ENCODE measurements at regions not wholly inside any gene's neighbourhood (a gene's known extent, or its start where the extent isn't known, plus 50 kb on each side); places are given as distances from the start of the nearest gene placed in this dataset.

DNA sequence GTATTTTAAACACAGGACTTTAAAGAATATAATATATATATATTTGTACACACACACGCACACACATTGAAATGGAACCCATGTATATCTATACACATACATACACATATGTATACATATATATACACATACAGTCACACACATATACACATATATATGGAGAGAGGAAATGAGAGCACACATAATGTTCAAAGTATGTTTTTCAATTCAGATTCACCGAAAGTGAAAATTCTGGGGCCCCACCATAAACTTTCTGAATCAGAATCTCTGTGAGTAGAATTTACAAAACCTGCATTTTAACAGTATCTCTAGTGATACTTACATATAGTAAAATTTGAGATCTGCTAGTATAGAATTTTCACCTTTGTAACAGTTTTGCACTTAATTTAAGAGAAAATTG is 60.4 kb upstream of the OBI1 start:
- TF ChIP-seq SUZ12 (IDR thresholded peaks at IDR 0.05; ENCODE audit: extremely low read depth, insufficient read depth, insufficient read length) (no peak), YY1 (IDR thresholded peaks at IDR 0.05; ENCODE audit: insufficient read depth, insufficient read length) (no peak), ZNF274 (IDR thresholded peaks at IDR 0.05; ENCODE audit: low read depth, low read length) (no peak)
- no peak for DNase-seq (ENCODE audit: low read depth, low spot score)
- no peaks in the 10 kb centered on the region for H3K36me3 ChIP-seq (ENCODE audit: insufficient read depth, insufficient read length, low read length)
- H3K27me3 ChIP-seq (ENCODE audit: insufficient read depth, insufficient read length), result no peaks in the 10 kb centered on the region
- H3K4me3 ChIP-seq (ENCODE audit: insufficient read length, low read depth), result no peak overlapping the region
- H3K9me3 ChIP-seq (ENCODE audit: insufficient read depth, low read length), result no peaks in the 10 kb centered on the region
- no peak overlapping the region for H3K9ac ChIP-seq (ENCODE audit: insufficient read length, low read depth)
- H3K4me1 ChIP-seq (ENCODE audit: insufficient read depth, insufficient read length), result no peaks in the 10 kb centered on the region

DNA sequence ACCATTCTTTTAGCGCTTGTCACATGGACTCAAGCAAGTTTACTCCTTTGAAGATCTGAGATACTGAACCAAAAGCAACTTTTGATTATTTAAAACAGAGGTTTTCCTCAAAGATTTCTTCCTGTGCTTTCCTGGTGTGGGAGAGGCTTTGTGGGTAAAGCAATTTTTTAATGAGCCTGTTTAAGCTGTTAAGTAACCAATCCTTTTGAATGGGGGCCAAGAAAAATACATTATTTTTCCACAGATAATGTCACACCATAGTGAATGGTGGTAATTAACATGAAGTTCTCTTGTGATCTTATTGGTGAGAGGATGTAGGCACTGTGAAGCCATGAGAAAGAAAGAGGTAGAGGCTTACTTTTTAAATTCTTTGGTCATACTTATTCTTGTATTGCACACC is 55.8 kb upstream of the OBI1 start:
- Histone ChIP-seq H3K27me3 (ENCODE audit: insufficient read depth, insufficient read length) (no peaks in the 10 kb centered on the region), H3K36me3 (ENCODE audit: insufficient read depth, insufficient read length, low read length) (no peaks in the 10 kb centered on the region), H3K4me1 (ENCODE audit: insufficient read depth, insufficient read length) (no peaks in the 10 kb centered on the region), H3K9me3 (ENCODE audit: insufficient read depth, low read length) (no peaks in the 10 kb centered on the region), H3K4me3 (ENCODE audit: insufficient read length, low read depth) (no peak overlapping the region), H3K9ac (ENCODE audit: insufficient read length, low read depth) (no peak overlapping the region)
- no peak for DNase-seq (ENCODE audit: low read depth, low spot score)
- TF ChIP-seq ZNF274 (IDR thresholded peaks at IDR 0.05; ENCODE audit: low read depth, low read length) (no peak), SUZ12 (IDR thresholded peaks at IDR 0.05; ENCODE audit: extremely low read depth, insufficient read depth, insufficient read length) (no peak), YY1 (IDR thresholded peaks at IDR 0.05; ENCODE audit: insufficient read depth, insufficient read length) (no peak)

DNA sequence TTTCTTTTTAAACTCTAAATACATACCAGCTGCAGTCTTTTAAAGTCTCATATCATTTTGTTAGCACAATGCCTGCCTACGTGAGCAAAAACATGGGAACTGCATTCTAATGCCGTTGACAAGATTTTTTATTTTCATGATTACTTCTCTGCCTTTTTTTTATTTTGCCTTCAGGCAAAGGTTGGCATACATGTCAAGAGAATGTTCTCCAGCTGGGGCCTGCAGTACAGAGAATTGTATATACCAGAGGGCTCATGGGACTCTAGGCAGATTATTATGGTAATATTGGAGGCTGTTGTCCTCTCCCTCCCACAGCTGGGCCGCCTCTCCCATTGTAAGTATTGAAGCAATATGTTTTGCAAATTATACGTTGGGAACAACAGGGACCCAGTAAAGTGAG is 53.9 kb upstream of the OBI1 start:
- Histone ChIP-seq H3K27me3 (ENCODE audit: insufficient read depth, insufficient read length) (no peaks in the 10 kb centered on the region), H3K4me3 (ENCODE audit: insufficient read length, low read depth) (no peak overlapping the region), H3K9me3 (ENCODE audit: insufficient read depth, low read length) (no peaks in the 10 kb centered on the region), H3K9ac (ENCODE audit: insufficient read length, low read depth) (no peak overlapping the region), H3K4me1 (ENCODE audit: insufficient read depth, insufficient read length) (no peaks in the 10 kb centered on the region), H3K36me3 (ENCODE audit: insufficient read depth, insufficient read length, low read length) (no peaks in the 10 kb centered on the region)
- no peak for TF ChIP-seq ZNF274 (IDR thresholded peaks at IDR 0.05; ENCODE audit: low read depth, low read length)
- TF ChIP-seq SUZ12 (IDR thresholded peaks at IDR 0.05; ENCODE audit: extremely low read depth, insufficient read depth, insufficient read length), result no peak
- TF ChIP-seq YY1 (IDR thresholded peaks at IDR 0.05; ENCODE audit: insufficient read depth, insufficient read length), result no peak
- DNase-seq (ENCODE audit: low read depth, low spot score), result no peak

DNA sequence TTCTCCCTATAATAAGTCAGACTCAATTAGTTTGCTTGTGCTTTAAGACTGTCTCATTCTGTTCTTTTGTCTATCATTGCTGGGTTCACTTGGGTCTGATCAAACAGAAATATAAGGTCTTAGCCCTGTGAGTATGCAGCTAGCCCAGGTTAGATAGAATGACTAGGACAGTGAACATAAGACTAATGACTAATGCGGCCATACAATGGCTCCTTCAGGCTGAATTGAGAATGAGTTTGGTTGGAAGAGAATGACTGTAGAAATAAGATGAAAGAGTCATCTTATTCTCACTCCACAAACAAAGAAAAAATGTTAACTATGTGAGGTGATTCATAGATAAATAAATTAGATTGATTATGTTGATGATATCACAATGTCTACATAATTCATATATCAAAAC is 50.1 kb upstream of the OBI1 start:
- Histone ChIP-seq H3K9ac (ENCODE audit: insufficient read length, low read depth) (no peak overlapping the region), H3K36me3 (ENCODE audit: insufficient read depth, insufficient read length, low read length) (no peaks in the 10 kb centered on the region), H3K4me1 (ENCODE audit: insufficient read depth, insufficient read length) (no peaks in the 10 kb centered on the region), H3K9me3 (ENCODE audit: insufficient read depth, low read length) (no peaks in the 10 kb centered on the region), H3K27me3 (ENCODE audit: insufficient read depth, insufficient read length) (no peaks in the 10 kb centered on the region), H3K4me3 (ENCODE audit: insufficient read length, low read depth) (no peak overlapping the region)
- DNase-seq (ENCODE audit: low read depth, low spot score), result no peak
- no peak for TF ChIP-seq YY1 (IDR thresholded peaks at IDR 0.05; ENCODE audit: insufficient read depth, insufficient read length)
- no peak for TF ChIP-seq SUZ12 (IDR thresholded peaks at IDR 0.05; ENCODE audit: extremely low read depth, insufficient read depth, insufficient read length)
